Fibroblast of lung (primary cell): ENCODE measurements at regions not wholly inside any gene's neighbourhood (a gene's known extent, or its start where the extent isn't known, plus 50 kb on each side); places are given as distances from the start of the nearest gene placed in this dataset.

ENCODE experiments used
- DNase-seq, 2 donors: peaks; one replicate each; pipeline versions ENCODE4 v3.0.0 to v3.0.0-alpha.2; 2010; ENCODE audit warnings: low read depth in 2 of 2
- H2AFZ ChIP-seq: 2 replicates; pipeline ENCODE4 v1.5.1; 2012; ENCODE audit warnings: low read length, control low read depth, inconsistent platforms
- H3K27ac ChIP-seq: 2 replicates; pipeline ENCODE4 v1.5.1; 2011; ENCODE audit warnings: low read length, control low read depth; ENCODE audit not compliant: insufficient read depth
- H3K27me3 ChIP-seq: 2 replicates; pipeline ENCODE4 v1.5.1; 2011; ENCODE audit warnings: mild to moderate bottlenecking, low read length; ENCODE audit not compliant: control insufficient read depth, insufficient read depth
- H3K36me3 ChIP-seq: 2 replicates; pipeline ENCODE4 v1.5.1; 2011; ENCODE audit warnings: low read length; ENCODE audit not compliant: control insufficient read depth, insufficient read depth
- H3K4me1 ChIP-seq: 2 replicates; pipeline ENCODE4 v1.5.1; 2011; ENCODE audit warnings: low read length; ENCODE audit not compliant: control insufficient read depth, insufficient read depth; ENCODE audit errors: extremely low read depth
- H3K4me2 ChIP-seq: 2 replicates; pipeline ENCODE4 v1.5.1; 2011; ENCODE audit warnings: low read length, control low read depth; ENCODE audit not compliant: insufficient read depth; ENCODE audit errors: extremely low read depth
- H3K4me3 ChIP-seq, 4 experiments: fragments of 200-600 bp in 1 of 4; sonication (generic) in 1 of 4; replicated peaks in 1 of 4; 2 replicates each; pipeline ENCODE4 v1.5.1; 2011 to 2016; ENCODE audit warnings: low read length in 4 of 4, low read depth in 3 of 4, mild to moderate bottlenecking in 3 of 4, control low read depth in 2 of 4, inconsistent platforms in 1 of 4, mixed read lengths in 1 of 4; ENCODE audit not compliant: insufficient read depth in 1 of 4; ENCODE audit errors: control extremely low read depth in 1 of 4
- H3K79me2 ChIP-seq: 2 replicates; pipeline ENCODE4 v1.5.1; 2012; ENCODE audit warnings: mild to moderate bottlenecking, low read length, inconsistent platforms; ENCODE audit not compliant: control insufficient read depth, insufficient read depth
- H3K9ac ChIP-seq: 2 replicates; pipeline ENCODE4 v1.5.1; 2011; ENCODE audit warnings: mild to moderate bottlenecking, low read length, control low read depth; ENCODE audit not compliant: insufficient read depth
- H3K9me3 ChIP-seq: 2 replicates; pipeline ENCODE4 v1.5.1; 2012; ENCODE audit warnings: low read depth, low read length; ENCODE audit not compliant: control insufficient read depth, insufficient read depth
- H4K20me1 ChIP-seq: 2 replicates; pipeline ENCODE4 v1.5.1; 2011; ENCODE audit warnings: low read length; ENCODE audit not compliant: control insufficient read depth, insufficient read depth; ENCODE audit errors: extremely low read depth
- EZH2 ChIP-seq: IDR thresholded peaks from 2 replicates; pipeline ENCODE4 v1.5.1; 2012; ENCODE audit warnings: low read length, control low read depth, mild to moderate bottlenecking; ENCODE audit errors: missing control alignments
- TF ChIP-seq, protein P1 (sequence below), 2 donors: IDR thresholded peaks in 1 of 2; conservative IDR thresholded peaks in 1 of 2; 1 replicate in 1 of 2; 2 replicates in 1 of 2; pipeline ENCODE4 v1.5.1; 2011 to 2012; ENCODE audit warnings: low read length in 2 of 2, control low read depth in 1 of 2, inconsistent platforms in 1 of 2, low read depth in 1 of 2, mild to moderate bottlenecking in 1 of 2

DNA sequence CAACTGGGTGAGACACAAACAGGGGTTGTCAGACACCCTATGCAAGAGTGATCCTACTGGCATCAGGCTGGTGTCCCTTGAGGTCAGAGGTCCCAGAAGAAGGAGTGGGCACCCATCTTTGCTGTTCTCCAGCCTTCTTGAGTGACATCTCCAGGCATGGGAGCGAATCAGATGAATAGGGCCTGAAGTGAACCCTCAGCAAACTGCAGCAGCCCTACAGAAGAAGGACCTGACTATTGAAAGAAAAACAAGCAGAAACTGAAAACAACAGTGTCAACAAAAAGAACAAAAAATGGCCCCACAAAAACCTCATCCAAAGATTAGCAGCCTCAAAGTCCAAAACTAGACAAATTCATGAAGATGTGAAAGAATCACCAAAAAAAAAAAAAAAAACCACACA is 1229.7 kb upstream of the CRIM1 start:
- Histone ChIP-seq H3K4me1 (no peaks in the 10 kb centered on the region), H3K4me2 (no peak overlapping the region), H3K27me3 (no peaks in the 10 kb centered on the region), H3K27ac (no peak overlapping the region), H3K9ac (no peak overlapping the region), H3K4me3 (no peak overlapping the region), H3K79me2 (no peaks in the 10 kb centered on the region), H3K9me3 (no peaks in the 10 kb centered on the region), H4K20me1 (no peaks in the 10 kb centered on the region), H3K36me3 (no peaks in the 10 kb centered on the region), H2AFZ (no peak overlapping the region)
- no peak for TF ChIP-seq EZH2
- TF ChIP-seq, protein P1, sequence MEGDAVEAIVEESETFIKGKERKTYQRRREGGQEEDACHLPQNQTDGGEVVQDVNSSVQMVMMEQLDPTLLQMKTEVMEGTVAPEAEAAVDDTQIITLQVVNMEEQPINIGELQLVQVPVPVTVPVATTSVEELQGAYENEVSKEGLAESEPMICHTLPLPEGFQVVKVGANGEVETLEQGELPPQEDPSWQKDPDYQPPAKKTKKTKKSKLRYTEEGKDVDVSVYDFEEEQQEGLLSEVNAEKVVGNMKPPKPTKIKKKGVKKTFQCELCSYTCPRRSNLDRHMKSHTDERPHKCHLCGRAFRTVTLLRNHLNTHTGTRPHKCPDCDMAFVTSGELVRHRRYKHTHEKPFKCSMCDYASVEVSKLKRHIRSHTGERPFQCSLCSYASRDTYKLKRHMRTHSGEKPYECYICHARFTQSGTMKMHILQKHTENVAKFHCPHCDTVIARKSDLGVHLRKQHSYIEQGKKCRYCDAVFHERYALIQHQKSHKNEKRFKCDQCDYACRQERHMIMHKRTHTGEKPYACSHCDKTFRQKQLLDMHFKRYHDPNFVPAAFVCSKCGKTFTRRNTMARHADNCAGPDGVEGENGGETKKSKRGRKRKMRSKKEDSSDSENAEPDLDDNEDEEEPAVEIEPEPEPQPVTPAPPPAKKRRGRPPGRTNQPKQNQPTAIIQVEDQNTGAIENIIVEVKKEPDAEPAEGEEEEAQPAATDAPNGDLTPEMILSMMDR (conservative IDR thresholded peaks at IDR 0.05 in 1 of 2, IDR thresholded peaks at IDR 0.05 in 1 of 2; ENCODE audit: low read depth in 1 of 2, low read length in 2 of 2), result no peak
- DNase-seq, result no peak

- Histone ChIP-seq H3K4me2 (no peak overlapping the region), H2AFZ (no peak overlapping the region), H3K4me1 (no peaks in the 10 kb centered on the region), H3K9ac (no peak overlapping the region), H3K4me3 (no peak overlapping the region), H3K27me3 (no peaks in the 10 kb centered on the region), H3K79me2 (no peaks in the 10 kb centered on the region), H3K36me3 (no peaks in the 10 kb centered on the region), H3K9me3 (no peaks in the 10 kb centered on the region), H4K20me1 (no peaks in the 10 kb centered on the region), H3K27ac (no peak overlapping the region)
- no peak for DNase-seq
- TF ChIP-seq, protein P1 (conservative IDR thresholded peaks at IDR 0.05 in 1 of 2, IDR thresholded peaks at IDR 0.05 in 1 of 2; ENCODE audit: low read depth in 1 of 2, low read length in 2 of 2), result no peak
- TF ChIP-seq EZH2, result no peak
These were observed 1230.3 kb upstream of the CRIM1 start for GRCh38 chr2:35125278-35125677.

- no peaks in the 10 kb centered on the region for H3K36me3 ChIP-seq
- H2AFZ ChIP-seq, result no peak overlapping the region
- no peaks in the 10 kb centered on the region for H3K4me1 ChIP-seq
- no peak overlapping the region for H3K9ac ChIP-seq
- TF ChIP-seq, protein P1 (conservative IDR thresholded peaks at IDR 0.05 in 1 of 2, IDR thresholded peaks at IDR 0.05 in 1 of 2; ENCODE audit: low read depth in 1 of 2, low read length in 2 of 2), result no peak
- TF ChIP-seq EZH2, result no peak
- no peaks in the 10 kb centered on the region for H4K20me1 ChIP-seq
- no peak overlapping the region for H3K4me3 ChIP-seq
- H3K27me3 ChIP-seq, result no peaks in the 10 kb centered on the region
- no peaks in the 10 kb centered on the region for H3K79me2 ChIP-seq
- H3K27ac ChIP-seq, result no peak overlapping the region
- H3K9me3 ChIP-seq, result no peaks in the 10 kb centered on the region
- H3K4me2 ChIP-seq, result no peak overlapping the region
- no peak for DNase-seq
These were observed 1239.4 kb upstream of the CRIM1 start for GRCh38 chr2:35116151-35116550.
